C4-2B (cell line): ENCODE measurements at regions not wholly inside any gene's neighbourhood (a gene's known extent, or its start where the extent isn't known, plus 50 kb on each side); places are given as distances from the start of the nearest gene placed in this dataset.

Source experiments
- ZFX ChIP-seq: fragments of 450-650 bp; IDR thresholded peaks from 2 replicates; pipeline ENCODE4 v1.6.1; 2017
- TF ChIP-seq, protein P1 (sequence below): fragments of 450-650 bp; conservative IDR thresholded peaks from 2 replicates; pipeline ENCODE4 v1.5.1; 2017; ENCODE audit warnings: mild to moderate bottlenecking

GRCh38 chr3:22156868-22157267, 405.9 kb upstream of the ZNF385D start:
- TF ChIP-seq, protein P1, sequence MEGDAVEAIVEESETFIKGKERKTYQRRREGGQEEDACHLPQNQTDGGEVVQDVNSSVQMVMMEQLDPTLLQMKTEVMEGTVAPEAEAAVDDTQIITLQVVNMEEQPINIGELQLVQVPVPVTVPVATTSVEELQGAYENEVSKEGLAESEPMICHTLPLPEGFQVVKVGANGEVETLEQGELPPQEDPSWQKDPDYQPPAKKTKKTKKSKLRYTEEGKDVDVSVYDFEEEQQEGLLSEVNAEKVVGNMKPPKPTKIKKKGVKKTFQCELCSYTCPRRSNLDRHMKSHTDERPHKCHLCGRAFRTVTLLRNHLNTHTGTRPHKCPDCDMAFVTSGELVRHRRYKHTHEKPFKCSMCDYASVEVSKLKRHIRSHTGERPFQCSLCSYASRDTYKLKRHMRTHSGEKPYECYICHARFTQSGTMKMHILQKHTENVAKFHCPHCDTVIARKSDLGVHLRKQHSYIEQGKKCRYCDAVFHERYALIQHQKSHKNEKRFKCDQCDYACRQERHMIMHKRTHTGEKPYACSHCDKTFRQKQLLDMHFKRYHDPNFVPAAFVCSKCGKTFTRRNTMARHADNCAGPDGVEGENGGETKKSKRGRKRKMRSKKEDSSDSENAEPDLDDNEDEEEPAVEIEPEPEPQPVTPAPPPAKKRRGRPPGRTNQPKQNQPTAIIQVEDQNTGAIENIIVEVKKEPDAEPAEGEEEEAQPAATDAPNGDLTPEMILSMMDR: no peak
- no peak for TF ChIP-seq ZFX
